PC-9 (cell line): ENCODE measurements at regions not wholly inside any gene's neighbourhood (a gene's known extent, or its start where the extent isn't known, plus 50 kb on each side); places are given as distances from the start of the nearest gene placed in this dataset.

ENCODE experiments used
- BruUV-seq: library from RNA; stranded (reverse); fragments of 400-500 nt; replicated peaks from 2 replicates; lab custom pipeline; 2021; lab: Mats Ljungman, UMichigan
- CTCF ChIA-PET: fragments of 300-600 bp; sonication (Branson Sonifier 250); formaldehyde crosslinking; loops from one replicate; lab custom pipeline; 2022; ENCODE audit warnings: antibody characterized with exemption; lab: Charles Lee
- POLR2A ChIA-PET: fragments of 300-600 bp; sonication (Branson Sonifier 250); formaldehyde crosslinking; loops from one replicate; lab custom pipeline; 2022; ENCODE audit warnings: antibody characterized with exemption; ENCODE audit not compliant: unreplicated experiment; lab: Charles Lee
- DNase-seq, 2 experiments: peaks; one replicate each; pipeline versions ENCODE4 v3.0.0 to v3.0.0-alpha.2; 2015 to 2022; ENCODE audit warnings: mixed read lengths in 1 of 2
- H2AFZ ChIP-seq: fragments of 200-600 bp; sonication (generic); 2 replicates; pipeline ENCODE4 v1.8.1; 2017; ENCODE audit warnings: antibody characterized with exemption
- H3F3A ChIP-seq: fragments of 200-600 bp; sonication (generic); 2 replicates; pipeline ENCODE4 v1.8.1; 2017; ENCODE audit warnings: antibody characterized with exemption, mild to moderate bottlenecking, low read depth; ENCODE audit not compliant: insufficient read depth
- H3K27ac ChIP-seq: fragments of 200-600 bp; sonication (generic); 2 replicates; pipeline ENCODE4 v1.6.1; 2016; ENCODE audit warnings: mixed run types
- H3K27me3 ChIP-seq: fragments of 200-600 bp; sonication (generic); 2 replicates; pipeline ENCODE4 v1.6.1; 2016; ENCODE audit warnings: low read depth, mixed run types; ENCODE audit not compliant: insufficient read depth
- H3K36me3 ChIP-seq: fragments of 200-600 bp; sonication (generic); 2 replicates; pipeline ENCODE4 v1.6.1; 2016; ENCODE audit warnings: low read depth, mixed run types
- H3K4me1 ChIP-seq: fragments of 200-600 bp; sonication (generic); replicated peaks from 2 replicates; pipeline ENCODE4 v1.6.1; 2016; ENCODE audit warnings: mixed run types; ENCODE audit not compliant: insufficient read depth
- H3K4me2 ChIP-seq: fragments of 200-600 bp; sonication (generic); 2 replicates; pipeline ENCODE4 v1.6.1; 2017; ENCODE audit warnings: mixed run types
- H3K4me3 ChIP-seq: fragments of 200-600 bp; sonication (generic); 2 replicates; pipeline ENCODE4 v1.6.1; 2016; ENCODE audit warnings: mixed run types
- H3K79me2 ChIP-seq: fragments of 200-600 bp; sonication (generic); 2 replicates; pipeline ENCODE4 v1.6.1; 2017; ENCODE audit warnings: low read depth, mixed run types
- H3K9me2 ChIP-seq: fragments of 200-600 bp; sonication (generic); 2 replicates; pipeline ENCODE4 v1.8.1; 2017; ENCODE audit warnings: mild to moderate bottlenecking; ENCODE audit not compliant: insufficient read depth
- H3K9me3 ChIP-seq: fragments of 200-600 bp; sonication (generic); 2 replicates; pipeline ENCODE4 v1.8.1; 2016; ENCODE audit warnings: low read depth; ENCODE audit not compliant: insufficient read depth
- H4K20me1 ChIP-seq: fragments of 200-600 bp; sonication (generic); 2 replicates; pipeline ENCODE4 v1.8.1; 2017; ENCODE audit not compliant: insufficient read depth
- CTCF ChIP-seq: fragments of 200-600 bp; sonication (generic); conservative IDR thresholded peaks from 2 replicates; pipeline ENCODE4 v1.6.1; 2017; ENCODE audit warnings: mixed run types, antibody characterized with exemption, mild to moderate bottlenecking, moderate library complexity
- EZH2 ChIP-seq: fragments of 200-600 bp; sonication (generic); IDR thresholded peaks from 2 replicates; pipeline ENCODE4 v1.8.0; 2017; ENCODE audit warnings: antibody characterized with exemption, low read depth
- intact Hi-C: fragments of 100-400 bp; cut with micrococcal nuclease; formaldehyde crosslinking; loops from one replicate; pipeline ENCODE4 v1.10.0; 2022; ENCODE audit not compliant: unreplicated experiment

- Histone ChIP-seq H3K27ac (no peak overlapping the region), H3K9me2 (no peaks in the 10 kb centered on the region), H2AFZ (no peak overlapping the region), H4K20me1 (no peaks in the 10 kb centered on the region), H3K4me2 (no peak overlapping the region), H3K9me3 (no peaks in the 10 kb centered on the region), H3K4me1 (no peaks in the 10 kb centered on the region), H3K4me3 (no peak overlapping the region), H3K79me2 (no peaks in the 10 kb centered on the region), H3F3A (no peaks in the 10 kb centered on the region), H3K36me3 (no peaks in the 10 kb centered on the region), H3K27me3 (no peaks in the 10 kb centered on the region)
- intact Hi-C loops: no loop called here
- no peak for DNase-seq
- ChIA-PET CTCF (no interaction called here), POLR2A (no interaction called here)
- TF ChIP-seq CTCF (no peak), EZH2 (no peak)
- BruUV-seq: no TSS peak
Measured at GRCh38 chr3:74751775-74752174, 137.3 kb upstream of the CNTN3 start.

GRCh38 chr3:74750901-74751300 is 136.4 kb upstream of the CNTN3 start:
- no TSS peak for BruUV-seq
- no peak for TF ChIP-seq CTCF
- no peak for TF ChIP-seq EZH2
- no peak overlapping the region for H3K4me2 ChIP-seq
- no peaks in the 10 kb centered on the region for H3K9me3 ChIP-seq
- H4K20me1 ChIP-seq: no peaks in the 10 kb centered on the region
- no peak overlapping the region for H2AFZ ChIP-seq
- CTCF ChIA-PET: no interaction called here
- H3K79me2 ChIP-seq: no peaks in the 10 kb centered on the region
- H3K4me3 ChIP-seq: no peak overlapping the region
- intact Hi-C loops: no loop called here
- no peaks in the 10 kb centered on the region for H3K4me1 ChIP-seq
- H3K9me2 ChIP-seq: no peaks in the 10 kb centered on the region
- H3K27me3 ChIP-seq: no peaks in the 10 kb centered on the region
- H3K27ac ChIP-seq: no peak overlapping the region
- no peaks in the 10 kb centered on the region for H3K36me3 ChIP-seq
- POLR2A ChIA-PET: no interaction called here
- DNase-seq: no peak
- H3F3A ChIP-seq: no peaks in the 10 kb centered on the region

GRCh38 chr3:74739242-74739641 is 124.8 kb upstream of the CNTN3 start:
- ChIA-PET CTCF (no interaction called here), POLR2A (no interaction called here)
- Histone ChIP-seq H3K9me3 (no peaks in the 10 kb centered on the region), H3K4me2 (no peak overlapping the region), H3K36me3 (no peaks in the 10 kb centered on the region), H4K20me1 (no peaks in the 10 kb centered on the region), H3K79me2 (no peaks in the 10 kb centered on the region), H3K9me2 (no peaks in the 10 kb centered on the region), H2AFZ (no peak overlapping the region), H3K4me3 (no peak overlapping the region), H3K4me1 (no peaks in the 10 kb centered on the region), H3F3A (no peaks in the 10 kb centered on the region), H3K27ac (no peak overlapping the region), H3K27me3 (no peaks in the 10 kb centered on the region)
- TF ChIP-seq EZH2 (no peak), CTCF (no peak)
- DNase-seq: no peak
- intact Hi-C loops: no loop called here
- BruUV-seq: no TSS peak
